ENCODE measurements at regions not wholly inside any gene's neighbourhood (a gene's known extent, or its start where the extent isn't known, plus 50 kb on each side); places are given as distances from the start of the nearest gene placed in this dataset.

DNA sequence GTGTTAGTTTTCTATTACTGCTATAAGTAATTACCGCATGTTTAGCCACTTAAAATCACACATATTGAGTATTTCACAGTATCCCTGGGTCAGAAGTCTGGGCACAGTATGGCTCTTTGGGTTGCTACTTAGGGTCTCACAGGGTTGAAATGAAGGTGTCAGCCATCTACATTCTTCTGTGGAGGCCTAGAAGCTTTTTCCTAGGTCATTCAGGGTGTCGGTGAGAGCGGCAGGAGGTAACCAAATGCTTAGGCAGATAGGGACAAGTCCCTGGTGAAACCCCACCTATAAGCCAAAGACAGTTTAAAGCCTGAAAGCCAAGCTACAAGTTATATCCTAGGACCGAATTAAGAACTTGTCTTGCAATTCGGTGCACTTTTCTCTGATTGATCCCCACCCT lies 856.7 kb downstream of the PCDH17 start:
- TF ChIP-seq, protein P1, sequence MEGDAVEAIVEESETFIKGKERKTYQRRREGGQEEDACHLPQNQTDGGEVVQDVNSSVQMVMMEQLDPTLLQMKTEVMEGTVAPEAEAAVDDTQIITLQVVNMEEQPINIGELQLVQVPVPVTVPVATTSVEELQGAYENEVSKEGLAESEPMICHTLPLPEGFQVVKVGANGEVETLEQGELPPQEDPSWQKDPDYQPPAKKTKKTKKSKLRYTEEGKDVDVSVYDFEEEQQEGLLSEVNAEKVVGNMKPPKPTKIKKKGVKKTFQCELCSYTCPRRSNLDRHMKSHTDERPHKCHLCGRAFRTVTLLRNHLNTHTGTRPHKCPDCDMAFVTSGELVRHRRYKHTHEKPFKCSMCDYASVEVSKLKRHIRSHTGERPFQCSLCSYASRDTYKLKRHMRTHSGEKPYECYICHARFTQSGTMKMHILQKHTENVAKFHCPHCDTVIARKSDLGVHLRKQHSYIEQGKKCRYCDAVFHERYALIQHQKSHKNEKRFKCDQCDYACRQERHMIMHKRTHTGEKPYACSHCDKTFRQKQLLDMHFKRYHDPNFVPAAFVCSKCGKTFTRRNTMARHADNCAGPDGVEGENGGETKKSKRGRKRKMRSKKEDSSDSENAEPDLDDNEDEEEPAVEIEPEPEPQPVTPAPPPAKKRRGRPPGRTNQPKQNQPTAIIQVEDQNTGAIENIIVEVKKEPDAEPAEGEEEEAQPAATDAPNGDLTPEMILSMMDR (conservative IDR thresholded peaks at IDR 0.05; ENCODE audit: low read length), result no peak
- TF ChIP-seq EZH2phosphoT487 (IDR thresholded peaks at IDR 0.05; ENCODE audit: borderline replicate concordance), result no peak
